ENCODE measurements at regions not wholly inside any gene's neighbourhood (a gene's known extent, or its start where the extent isn't known, plus 50 kb on each side); places are given as distances from the start of the nearest gene placed in this dataset.

GRCh38 chr2:181307203-181307991, 149.8 kb upstream of the ITGA4 start:
- peak in 1 of 2 experiments; percentile 32 for DNase-seq

GRCh38 chr2:181308766-181309515, 148.2 kb upstream of the ITGA4 start:
- DNase-seq, result no peak

- DNase-seq, result no peak
These were observed 147.6 kb upstream of the ITGA4 start for GRCh38 chr2:181309586-181309985.

- DNase-seq, result peak in 1 of 2 experiments; percentile 43
These were observed 146.2 kb upstream of the ITGA4 start for GRCh38 chr2:181310967-181311366.

GRCh38 chr2:181311837-181312236, 145.3 kb upstream of the ITGA4 start:
- DNase-seq, result peak; percentile 35 to 40

- DNase-seq, result peak; percentile 45 to 50
These were observed 144.7 kb upstream of the ITGA4 start for GRCh38 chr2:181312515-181312927.

- no peak for DNase-seq
These were observed 143.3 kb upstream of the ITGA4 start for GRCh38 chr2:181313845-181314244.

- no peak for DNase-seq
These were observed 142.6 kb upstream of the ITGA4 start for GRCh38 chr2:181314551-181314950.

- no peak for DNase-seq
These were observed 139.7 kb upstream of the ITGA4 start for GRCh38 chr2:181317511-181317910.

GRCh38 chr2:181318504-181319280, 138.5 kb upstream of the ITGA4 start:
- no peak for DNase-seq

GRCh38 chr2:181319286-181319685, 137.9 kb upstream of the ITGA4 start:
- DNase-seq, result no peak

GRCh38 chr2:181320638-181321037, 136.5 kb upstream of the ITGA4 start:
- DNase-seq, result no peak

- no peak for DNase-seq
These were observed 132.3 kb upstream of the ITGA4 start for GRCh38 chr2:181324912-181325311.

- no peak for DNase-seq
These were observed 130.5 kb upstream of the ITGA4 start for GRCh38 chr2:181326661-181327060.

- DNase-seq, result no peak
These were observed 126.9 kb upstream of the ITGA4 start for GRCh38 chr2:181330286-181330685.

- DNase-seq, result no peak
These were observed 125.1 kb upstream of the ITGA4 start for GRCh38 chr2:181332044-181332605.

- no peak for DNase-seq
These were observed 122.9 kb upstream of the ITGA4 start for GRCh38 chr2:181334158-181334826.

GRCh38 chr2:181340891-181341290, 116.3 kb upstream of the ITGA4 start:
- no peak for DNase-seq

GRCh38 chr2:181341855-181342600, 115.2 kb upstream of the ITGA4 start:
- no peak for DNase-seq

- DNase-seq, result no peak
These were observed 108.9 kb upstream of the ITGA4 start for GRCh38 chr2:181348107-181348837.

- DNase-seq, result no peak
These were observed 105.0 kb upstream of the ITGA4 start for GRCh38 chr2:181352158-181352557.
